Calu3 (cell line): ENCODE measurements at regions not wholly inside any gene's neighbourhood (a gene's known extent, or its start where the extent isn't known, plus 50 kb on each side); places are given as distances from the start of the nearest gene placed in this dataset.

Experiments used
- BruUV-seq: library from RNA; stranded (reverse); fragments of 400-500 nt; replicated peaks from 2 replicates; lab custom pipeline; 2021; lab: Mats Ljungman, UMichigan
- CTCF ChIA-PET: fragments of 300-600 bp; sonication (Branson Sonifier 250); formaldehyde crosslinking; loops from one replicate; lab custom pipeline; 2022; ENCODE audit warnings: antibody characterized with exemption; lab: Charles Lee
- DNase-seq: peaks from one replicate; pipeline ENCODE4 v3.0.0; 2022
- H3K27ac Mint-ChIP-seq: one replicate; pipeline ENCODE4 v1.8.0; 2022; ENCODE audit warnings: mixed read lengths; ENCODE audit not compliant: unreplicated experiment
- H3K27me3 Mint-ChIP-seq: one replicate; pipeline ENCODE4 v1.8.0; 2022; ENCODE audit warnings: mixed read lengths; ENCODE audit not compliant: unreplicated experiment
- H3K36me3 Mint-ChIP-seq: one replicate; pipeline ENCODE4 v1.8.0; 2022; ENCODE audit warnings: mild to moderate bottlenecking, moderate library complexity, mixed read lengths; ENCODE audit not compliant: insufficient read depth, unreplicated experiment
- H3K4me1 Mint-ChIP-seq: one replicate; pipeline ENCODE4 v1.8.0; 2022; ENCODE audit warnings: mild to moderate bottlenecking, low read depth, mixed read lengths; ENCODE audit not compliant: unreplicated experiment
- H3K4me3 Mint-ChIP-seq: one replicate; pipeline ENCODE4 v1.8.0; 2022; ENCODE audit warnings: mild to moderate bottlenecking, low read depth, moderate library complexity, mixed read lengths; ENCODE audit not compliant: unreplicated experiment
- H3K9me3 Mint-ChIP-seq: one replicate; pipeline ENCODE4 v1.8.0; 2022; ENCODE audit warnings: low read depth, mixed read lengths; ENCODE audit not compliant: unreplicated experiment
- CTCF ChIP-seq: fragments of 200-600 bp; IDR thresholded peaks from one replicate; pipeline ENCODE4 v1.8.0; 2022; ENCODE audit warnings: antibody characterized with exemption; ENCODE audit not compliant: unreplicated experiment
- intact Hi-C: fragments of 100-400 bp; cut with micrococcal nuclease; formaldehyde crosslinking; loops from one replicate; pipeline ENCODE4 v1.10.0; 2022; ENCODE audit not compliant: unreplicated experiment

GRCh38 chr3:70531063-70531657 lies 218.7 kb upstream of the MDFIC2 start:
- no peaks in the 10 kb centered on the region for H3K4me1 Mint-ChIP-seq
- no peaks in the 10 kb centered on the region for H3K36me3 Mint-ChIP-seq
- H3K27ac Mint-ChIP-seq: no peak overlapping the region
- peaks cover 30% of the 10 kb centered on the region for H3K27me3 Mint-ChIP-seq
- no peak for DNase-seq
- H3K9me3 Mint-ChIP-seq: peaks cover 2% of the 10 kb centered on the region
- CTCF ChIA-PET: no interaction called here
- intact Hi-C loops: loop anchor here (1.0 to 10.0 kb wide), 4 partner anchors 441 to 1121 kb away; no protein-coding TSS in a partner anchor
- H3K4me3 Mint-ChIP-seq: no peak overlapping the region
- BruUV-seq: no TSS peak
- TF ChIP-seq CTCF: no peak

GRCh38 chr3:70530626-70531025 lies 218.2 kb upstream of the MDFIC2 start:
- no peak for TF ChIP-seq CTCF
- H3K27ac Mint-ChIP-seq: no peak overlapping the region
- peaks cover 2% of the 10 kb centered on the region for H3K9me3 Mint-ChIP-seq
- H3K4me1 Mint-ChIP-seq: no peaks in the 10 kb centered on the region
- H3K36me3 Mint-ChIP-seq: no peaks in the 10 kb centered on the region
- DNase-seq: no peak
- no TSS peak for BruUV-seq
- H3K4me3 Mint-ChIP-seq: no peak overlapping the region
- intact Hi-C loops: loop anchor here (1.0 to 10.0 kb wide), 4 partner anchors 440 to 1122 kb away; no protein-coding TSS in a partner anchor
- CTCF ChIA-PET: no interaction called here
- peaks cover 25% of the 10 kb centered on the region for H3K27me3 Mint-ChIP-seq

GRCh38 chr3:70527026-70527425 lies 214.6 kb upstream of the MDFIC2 start:
- Mint-ChIP-seq H3K4me1 (no peaks in the 10 kb centered on the region), H3K27me3 (peaks cover 16% of the 10 kb centered on the region), H3K4me3 (no peak overlapping the region), H3K36me3 (no peaks in the 10 kb centered on the region), H3K9me3 (peaks cover 2% of the 10 kb centered on the region), H3K27ac (no peak overlapping the region)
- no peak for DNase-seq
- BruUV-seq: no TSS peak
- TF ChIP-seq CTCF: no peak
- intact Hi-C loops: no loop called here
- CTCF ChIA-PET: no interaction called here

GRCh38 chr3:70519913-70520659 lies 207.6 kb upstream of the MDFIC2 start:
- CTCF ChIA-PET: no interaction called here
- H3K9me3 Mint-ChIP-seq: no peaks in the 10 kb centered on the region

More at GRCh38 chr3:70519913-70520659, 207.6 kb upstream of the MDFIC2 start:
- TF ChIP-seq CTCF: no peak
- no peaks in the 10 kb centered on the region for H3K36me3 Mint-ChIP-seq
- no peaks in the 10 kb centered on the region for H3K27me3 Mint-ChIP-seq
- DNase-seq: no peak
- intact Hi-C loops: no loop called here
- no peaks in the 10 kb centered on the region for H3K4me1 Mint-ChIP-seq
- H3K27ac Mint-ChIP-seq: no peak overlapping the region
- BruUV-seq: no TSS peak
- no peak overlapping the region for H3K4me3 Mint-ChIP-seq
